ENCODE measurements at regions not wholly inside any gene's neighbourhood (a gene's known extent, or its start where the extent isn't known, plus 50 kb on each side); places are given as distances from the start of the nearest gene placed in this dataset.

GRCh38 chr4:137655302-137655701, 123.0 kb upstream of the PCDH18 start:
- DNase-seq (no peak), ATAC-seq (no peak)
- ChIA-PET POLR2A (no interaction called here), CTCF (no interaction called here)
- Mint-ChIP-seq H3K4me1 (no peaks in the 10 kb centered on the region), H3K27ac (no peak overlapping the region), H3K4me3 (no peak overlapping the region), H3K9me3 (ENCODE audit: low read depth) (no peaks in the 10 kb centered on the region), H3K36me3 (ENCODE audit: low read depth) (no peaks in the 10 kb centered on the region), H3K27me3 (no peaks in the 10 kb centered on the region)
- intact Hi-C loops (cut with DNase I, micrococcal nuclease), result no loop called here

GRCh38 chr4:137651128-137651527, 118.8 kb upstream of the PCDH18 start:
- Mint-ChIP-seq H3K9me3 (ENCODE audit: low read depth) (peaks cover 2% of the 10 kb centered on the region), H3K36me3 (ENCODE audit: low read depth) (no peaks in the 10 kb centered on the region), H3K4me3 (no peak overlapping the region), H3K27ac (no peak overlapping the region), H3K27me3 (no peaks in the 10 kb centered on the region), H3K4me1 (no peaks in the 10 kb centered on the region)
- intact Hi-C loops (cut with DNase I, micrococcal nuclease), result no loop called here
- ATAC-seq (no peak), DNase-seq (no peak)
- POLR2A ChIA-PET, result no interaction called here
- CTCF ChIA-PET, result no interaction called here

GRCh38 chr4:137649711-137650450, 117.6 kb upstream of the PCDH18 start:
- Mint-ChIP-seq H3K4me1 (no peaks in the 10 kb centered on the region), H3K4me3 (no peak overlapping the region), H3K9me3 (ENCODE audit: low read depth) (peaks cover 2% of the 10 kb centered on the region), H3K27ac (no peak overlapping the region), H3K36me3 (ENCODE audit: low read depth) (no peaks in the 10 kb centered on the region), H3K27me3 (no peaks in the 10 kb centered on the region)
- DNase-seq (no peak), ATAC-seq (no peak)
- ChIA-PET POLR2A (no interaction called here), CTCF (no interaction called here)
- intact Hi-C loops (cut with DNase I, micrococcal nuclease), result no loop called here

GRCh38 chr4:137648531-137648930, 116.2 kb upstream of the PCDH18 start:
- no peak overlapping the region for H3K27ac Mint-ChIP-seq
- no peaks in the 10 kb centered on the region for H3K36me3 Mint-ChIP-seq (ENCODE audit: low read depth)
- peaks cover 2% of the 10 kb centered on the region for H3K9me3 Mint-ChIP-seq (ENCODE audit: low read depth)
- ChIA-PET POLR2A (no interaction called here), CTCF (interaction anchor here (0.7 kb wide), 1 partner anchor 490 kb away, joined by 3 read pairs; no protein-coding TSS in a partner anchor)
- DNase-seq, result no peak
- H3K4me3 Mint-ChIP-seq, result no peak overlapping the region
- no peaks in the 10 kb centered on the region for H3K4me1 Mint-ChIP-seq
- no peaks in the 10 kb centered on the region for H3K27me3 Mint-ChIP-seq
- ATAC-seq, result no peak
- intact Hi-C loops (cut with DNase I, micrococcal nuclease), result no loop called here

- Mint-ChIP-seq H3K4me3 (no peak overlapping the region), H3K27ac (no peak overlapping the region), H3K9me3 (ENCODE audit: low read depth) (peaks cover 2% of the 10 kb centered on the region), H3K36me3 (ENCODE audit: low read depth) (no peaks in the 10 kb centered on the region), H3K4me1 (no peaks in the 10 kb centered on the region), H3K27me3 (no peaks in the 10 kb centered on the region)
- DNase-seq (no peak), ATAC-seq (no peak)
- POLR2A ChIA-PET, result no interaction called here
- CTCF ChIA-PET, result no interaction called here
- intact Hi-C loops (cut with DNase I, micrococcal nuclease), result no loop called here
Measured at GRCh38 chr4:137647375-137647774, 115.1 kb upstream of the PCDH18 start.

GRCh38 chr4:137644201-137644600, 111.9 kb upstream of the PCDH18 start:
- Mint-ChIP-seq H3K36me3 (ENCODE audit: low read depth) (no peaks in the 10 kb centered on the region), H3K9me3 (ENCODE audit: low read depth) (peaks cover 4% of the 10 kb centered on the region), H3K27me3 (no peaks in the 10 kb centered on the region), H3K4me3 (no peak overlapping the region), H3K4me1 (no peaks in the 10 kb centered on the region), H3K27ac (no peak overlapping the region)
- ChIA-PET CTCF (no interaction called here), POLR2A (no interaction called here)
- intact Hi-C loops (cut with DNase I, micrococcal nuclease), result no loop called here
- ATAC-seq, result no peak
- no peak for DNase-seq

- H3K4me1 Mint-ChIP-seq, result no peaks in the 10 kb centered on the region
- ATAC-seq, result no peak
- no peaks in the 10 kb centered on the region for H3K27me3 Mint-ChIP-seq
- CTCF ChIA-PET, result no interaction called here
- no peaks in the 10 kb centered on the region for H3K36me3 Mint-ChIP-seq (ENCODE audit: low read depth)
- no peak for DNase-seq
- POLR2A ChIA-PET, result no interaction called here
- H3K4me3 Mint-ChIP-seq, result no peak overlapping the region
- no peak overlapping the region for H3K27ac Mint-ChIP-seq
- intact Hi-C loops (cut with DNase I, micrococcal nuclease), result no loop called here
- H3K9me3 Mint-ChIP-seq (ENCODE audit: low read depth), result peaks cover 1% of the 10 kb centered on the region
Measured at GRCh38 chr4:137641544-137641943, 109.2 kb upstream of the PCDH18 start.

GRCh38 chr4:137640838-137641158, 108.5 kb upstream of the PCDH18 start:
- POLR2A ChIA-PET, result no interaction called here

GRCh38 chr4:137640156-137640837, 108.0 kb upstream of the PCDH18 start:
- no peak for DNase-seq
- Mint-ChIP-seq H3K9me3 (ENCODE audit: low read depth) (peaks cover 1% of the 10 kb centered on the region), H3K27me3 (no peaks in the 10 kb centered on the region), H3K4me1 (no peaks in the 10 kb centered on the region), H3K4me3 (no peak overlapping the region), H3K36me3 (ENCODE audit: low read depth) (no peaks in the 10 kb centered on the region), H3K27ac (no peak overlapping the region)
- ChIA-PET POLR2A (no interaction called here), CTCF (no interaction called here)
- intact Hi-C loops (cut with DNase I, micrococcal nuclease), result no loop called here
- no peak for ATAC-seq

More at GRCh38 chr4:137640838-137641158, 108.5 kb upstream of the PCDH18 start:
- Mint-ChIP-seq H3K27ac (no peak overlapping the region), H3K4me1 (no peaks in the 10 kb centered on the region), H3K36me3 (ENCODE audit: low read depth) (no peaks in the 10 kb centered on the region), H3K4me3 (no peak overlapping the region), H3K27me3 (no peaks in the 10 kb centered on the region), H3K9me3 (ENCODE audit: low read depth) (peaks cover 1% of the 10 kb centered on the region)
- CTCF ChIA-PET, result no interaction called here
- intact Hi-C loops (cut with DNase I, micrococcal nuclease), result no loop called here
- ATAC-seq (no peak), DNase-seq (no peak)

GRCh38 chr4:137638934-137639333, 106.6 kb upstream of the PCDH18 start:
- ATAC-seq (no peak), DNase-seq (no peak)
- ChIA-PET POLR2A (no interaction called here), CTCF (no interaction called here)
- H3K27ac Mint-ChIP-seq, result no peak overlapping the region
- H3K4me1 Mint-ChIP-seq, result no peaks in the 10 kb centered on the region
- peaks cover 1% of the 10 kb centered on the region for H3K9me3 Mint-ChIP-seq (ENCODE audit: low read depth)
- no peak overlapping the region for H3K4me3 Mint-ChIP-seq
- intact Hi-C loops (cut with DNase I, micrococcal nuclease), result no loop called here
- H3K27me3 Mint-ChIP-seq, result no peaks in the 10 kb centered on the region
- no peaks in the 10 kb centered on the region for H3K36me3 Mint-ChIP-seq (ENCODE audit: low read depth)

- POLR2A ChIA-PET, result no interaction called here
- no peaks in the 10 kb centered on the region for H3K4me1 Mint-ChIP-seq
- DNase-seq, result no peak
Measured at GRCh38 chr4:137635601-137636000, 103.3 kb upstream of the PCDH18 start.

GRCh38 chr4:137635108-137635507, 102.8 kb upstream of the PCDH18 start:
- ChIA-PET POLR2A (no interaction called here), CTCF (no interaction called here)
- intact Hi-C loops (cut with DNase I, micrococcal nuclease), result no loop called here
- Mint-ChIP-seq H3K4me1 (no peaks in the 10 kb centered on the region), H3K9me3 (ENCODE audit: low read depth) (peaks cover 2% of the 10 kb centered on the region), H3K27ac (no peak overlapping the region), H3K4me3 (no peak overlapping the region), H3K27me3 (no peaks in the 10 kb centered on the region), H3K36me3 (ENCODE audit: low read depth) (no peaks in the 10 kb centered on the region)
- DNase-seq, result no peak
- ATAC-seq, result no peak

More at GRCh38 chr4:137635601-137636000, 103.3 kb upstream of the PCDH18 start:
- no peaks in the 10 kb centered on the region for H3K27me3 Mint-ChIP-seq
- H3K4me3 Mint-ChIP-seq, result no peak overlapping the region
- CTCF ChIA-PET, result no interaction called here
- no peak overlapping the region for H3K27ac Mint-ChIP-seq
- ATAC-seq, result no peak
- H3K9me3 Mint-ChIP-seq (ENCODE audit: low read depth), result peaks cover 2% of the 10 kb centered on the region
- no peaks in the 10 kb centered on the region for H3K36me3 Mint-ChIP-seq (ENCODE audit: low read depth)
- intact Hi-C loops (cut with DNase I, micrococcal nuclease), result no loop called here

Data from activated CD4-positive, alpha-beta T cell treated with anti-CD3 and anti-CD28 coated beads for 36 hours (primary cell).